Inflammatory macrophage treated with lipopolysaccharide for 4 hours (primary cell): ENCODE measurements at regions not wholly inside any gene's neighbourhood (a gene's known extent, or its start where the extent isn't known, plus 50 kb on each side); places are given as distances from the start of the nearest gene placed in this dataset.

Experiments used
- DNase-seq: peaks from one replicate; pipeline ENCODE4 v3.0.0-alpha.2; 2020

GRCh38 chr15:93469994-93470393, 381.0 kb upstream of the RGMA start:
- DNase-seq, result no peak

GRCh38 chr15:93467337-93467736, 378.3 kb upstream of the RGMA start:
- no peak for DNase-seq

- no peak for DNase-seq
Observed at GRCh38 chr15:93466380-93466779, 377.4 kb upstream of the RGMA start.

- DNase-seq, result no peak
Observed at GRCh38 chr15:93462690-93463089, 373.7 kb upstream of the RGMA start.

GRCh38 chr15:93460717-93461116, 371.7 kb upstream of the RGMA start:
- DNase-seq, result no peak

- DNase-seq, result no peak
Observed at GRCh38 chr15:93459396-93459795, 370.4 kb upstream of the RGMA start.

- DNase-seq, result no peak
Observed at GRCh38 chr15:93458597-93458996, 369.6 kb upstream of the RGMA start.

GRCh38 chr15:93454788-93455187, 365.8 kb upstream of the RGMA start:
- DNase-seq, result no peak

- DNase-seq, result no peak
Observed at GRCh38 chr15:93452537-93453211, 363.7 kb upstream of the RGMA start.

- peak; percentile 31 for DNase-seq
Observed at GRCh38 chr15:93451822-93452221, 362.8 kb upstream of the RGMA start.

- DNase-seq, result no peak
Observed at GRCh38 chr15:93451265-93451664, 362.3 kb upstream of the RGMA start.

GRCh38 chr15:93449798-93450197, 360.8 kb upstream of the RGMA start:
- no peak for DNase-seq

- DNase-seq, result no peak
Observed at GRCh38 chr15:93438310-93438709, 349.3 kb upstream of the RGMA start.

GRCh38 chr15:93432474-93432873, 343.5 kb upstream of the RGMA start:
- DNase-seq, result no peak

GRCh38 chr15:93428807-93429351, 339.9 kb upstream of the RGMA start:
- DNase-seq, result no peak

GRCh38 chr15:93428150-93428549, 339.1 kb upstream of the RGMA start:
- DNase-seq, result peak; percentile 1

GRCh38 chr15:93424131-93424530, 335.1 kb upstream of the RGMA start:
- no peak for DNase-seq

GRCh38 chr15:93422476-93422875, 333.5 kb upstream of the RGMA start:
- no peak for DNase-seq

- no peak for DNase-seq
Observed at GRCh38 chr15:93420477-93420876, 331.5 kb upstream of the RGMA start.

GRCh38 chr15:93420050-93420452, 331.0 kb upstream of the RGMA start:
- no peak for DNase-seq

GRCh38 chr15:93418566-93418965, 329.6 kb upstream of the RGMA start:
- DNase-seq, result no peak

GRCh38 chr15:93417631-93418030, 328.6 kb upstream of the RGMA start:
- DNase-seq, result no peak

- DNase-seq, result no peak
Observed at GRCh38 chr15:93417156-93417555, 328.1 kb upstream of the RGMA start.

GRCh38 chr15:93415576-93415975, 326.6 kb upstream of the RGMA start:
- no peak for DNase-seq

GRCh38 chr15:93414576-93415231, 325.7 kb upstream of the RGMA start:
- DNase-seq, result no peak
